ENCODE measurements at regions not wholly inside any gene's neighbourhood (a gene's known extent, or its start where the extent isn't known, plus 50 kb on each side); places are given as distances from the start of the nearest gene placed in this dataset.

DNA sequence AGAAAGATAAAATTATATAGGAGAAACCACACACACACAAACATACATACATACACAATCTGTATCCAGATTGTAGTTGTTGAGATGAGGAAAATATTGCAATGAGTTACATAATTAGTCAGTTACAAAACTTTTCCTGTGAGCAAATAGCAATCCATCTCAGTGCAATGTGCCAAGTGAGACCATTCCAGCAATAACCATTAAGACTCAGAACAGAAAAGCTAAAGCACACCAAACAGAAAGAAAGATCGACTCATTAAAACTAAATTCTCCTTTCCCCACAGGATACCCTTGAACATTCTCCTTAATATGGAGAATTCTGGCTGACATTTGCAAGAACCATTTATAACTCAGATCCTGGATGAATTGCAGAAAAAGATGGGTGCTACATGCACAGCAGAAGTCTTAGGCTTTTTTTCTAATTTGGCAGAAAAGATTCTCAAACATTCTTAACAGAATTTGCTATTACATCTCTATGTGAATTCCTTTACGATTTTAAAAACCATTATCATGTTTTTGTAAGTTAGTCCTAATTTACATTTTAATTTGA, 1341.2 kb upstream of the SPRY2 start:
- no peak for TF ChIP-seq EP300 (IDR thresholded peaks at IDR 0.05)
- TF ChIP-seq BHLHE40 (IDR thresholded peaks at IDR 0.05; ENCODE audit: low read depth, low read length) = no peak
- no peak for TF ChIP-seq MYC (IDR thresholded peaks at IDR 0.05; ENCODE audit: borderline replicate concordance, low read length)
- no peak for TF ChIP-seq RCOR1 (IDR thresholded peaks at IDR 0.05; ENCODE audit: low read depth, low read length)
- TF ChIP-seq, protein P1, sequence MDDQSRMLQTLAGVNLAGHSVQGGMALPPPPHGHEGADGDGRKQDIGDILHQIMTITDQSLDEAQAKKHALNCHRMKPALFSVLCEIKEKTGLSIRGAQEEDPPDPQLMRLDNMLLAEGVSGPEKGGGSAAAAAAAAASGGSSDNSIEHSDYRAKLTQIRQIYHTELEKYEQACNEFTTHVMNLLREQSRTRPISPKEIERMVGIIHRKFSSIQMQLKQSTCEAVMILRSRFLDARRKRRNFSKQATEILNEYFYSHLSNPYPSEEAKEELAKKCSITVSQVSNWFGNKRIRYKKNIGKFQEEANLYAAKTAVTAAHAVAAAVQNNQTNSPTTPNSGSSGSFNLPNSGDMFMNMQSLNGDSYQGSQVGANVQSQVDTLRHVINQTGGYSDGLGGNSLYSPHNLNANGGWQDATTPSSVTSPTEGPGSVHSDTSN (IDR thresholded peaks at IDR 0.05) = no peak
- TF ChIP-seq RFX5 (IDR thresholded peaks at IDR 0.05) = no peak
- TF ChIP-seq JUNB (IDR thresholded peaks at IDR 0.05) = no peak
- TF ChIP-seq, protein P2, sequence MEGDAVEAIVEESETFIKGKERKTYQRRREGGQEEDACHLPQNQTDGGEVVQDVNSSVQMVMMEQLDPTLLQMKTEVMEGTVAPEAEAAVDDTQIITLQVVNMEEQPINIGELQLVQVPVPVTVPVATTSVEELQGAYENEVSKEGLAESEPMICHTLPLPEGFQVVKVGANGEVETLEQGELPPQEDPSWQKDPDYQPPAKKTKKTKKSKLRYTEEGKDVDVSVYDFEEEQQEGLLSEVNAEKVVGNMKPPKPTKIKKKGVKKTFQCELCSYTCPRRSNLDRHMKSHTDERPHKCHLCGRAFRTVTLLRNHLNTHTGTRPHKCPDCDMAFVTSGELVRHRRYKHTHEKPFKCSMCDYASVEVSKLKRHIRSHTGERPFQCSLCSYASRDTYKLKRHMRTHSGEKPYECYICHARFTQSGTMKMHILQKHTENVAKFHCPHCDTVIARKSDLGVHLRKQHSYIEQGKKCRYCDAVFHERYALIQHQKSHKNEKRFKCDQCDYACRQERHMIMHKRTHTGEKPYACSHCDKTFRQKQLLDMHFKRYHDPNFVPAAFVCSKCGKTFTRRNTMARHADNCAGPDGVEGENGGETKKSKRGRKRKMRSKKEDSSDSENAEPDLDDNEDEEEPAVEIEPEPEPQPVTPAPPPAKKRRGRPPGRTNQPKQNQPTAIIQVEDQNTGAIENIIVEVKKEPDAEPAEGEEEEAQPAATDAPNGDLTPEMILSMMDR (IDR thresholded peaks at IDR 0.05) = no peak
- TF ChIP-seq RAD21 (conservative IDR thresholded peaks at IDR 0.05 in 1 of 2, IDR thresholded peaks at IDR 0.05 in 1 of 2) = no peak
- no peak for TF ChIP-seq GATA3 (IDR thresholded peaks at IDR 0.05; ENCODE audit: borderline replicate concordance)
- no peak for TF ChIP-seq TFCP2L1 (CRISPR knock-in tag; IDR thresholded peaks at IDR 0.05)

Measured in A549 (cell line).